H1 (cell line): ENCODE measurements at regions not wholly inside any gene's neighbourhood (a gene's known extent, or its start where the extent isn't known, plus 50 kb on each side); places are given as distances from the start of the nearest gene placed in this dataset.

ENCODE experiments used
- ASH2L ChIP-seq: fragments of 200-600, 300-600 bp; sonication (generic); IDR thresholded peaks from one replicate; pipeline ENCODE4 v1.7.1; 2017; ENCODE audit warnings: low read length
- TF ChIP-seq, protein P1 (sequence below): fragments of 300-600 bp; sonication (generic); IDR thresholded peaks from 2 replicates; pipeline ENCODE4 v1.7.1; 2012; ENCODE audit warnings: low read length, moderate library complexity, mild to moderate bottlenecking, inconsistent platforms; ENCODE audit not compliant: insufficient replicate concordance

GRCh38 chr13:82593239-82593638 is 1289.0 kb downstream of the SLITRK1 start (continued):
- TF ChIP-seq, protein P1, sequence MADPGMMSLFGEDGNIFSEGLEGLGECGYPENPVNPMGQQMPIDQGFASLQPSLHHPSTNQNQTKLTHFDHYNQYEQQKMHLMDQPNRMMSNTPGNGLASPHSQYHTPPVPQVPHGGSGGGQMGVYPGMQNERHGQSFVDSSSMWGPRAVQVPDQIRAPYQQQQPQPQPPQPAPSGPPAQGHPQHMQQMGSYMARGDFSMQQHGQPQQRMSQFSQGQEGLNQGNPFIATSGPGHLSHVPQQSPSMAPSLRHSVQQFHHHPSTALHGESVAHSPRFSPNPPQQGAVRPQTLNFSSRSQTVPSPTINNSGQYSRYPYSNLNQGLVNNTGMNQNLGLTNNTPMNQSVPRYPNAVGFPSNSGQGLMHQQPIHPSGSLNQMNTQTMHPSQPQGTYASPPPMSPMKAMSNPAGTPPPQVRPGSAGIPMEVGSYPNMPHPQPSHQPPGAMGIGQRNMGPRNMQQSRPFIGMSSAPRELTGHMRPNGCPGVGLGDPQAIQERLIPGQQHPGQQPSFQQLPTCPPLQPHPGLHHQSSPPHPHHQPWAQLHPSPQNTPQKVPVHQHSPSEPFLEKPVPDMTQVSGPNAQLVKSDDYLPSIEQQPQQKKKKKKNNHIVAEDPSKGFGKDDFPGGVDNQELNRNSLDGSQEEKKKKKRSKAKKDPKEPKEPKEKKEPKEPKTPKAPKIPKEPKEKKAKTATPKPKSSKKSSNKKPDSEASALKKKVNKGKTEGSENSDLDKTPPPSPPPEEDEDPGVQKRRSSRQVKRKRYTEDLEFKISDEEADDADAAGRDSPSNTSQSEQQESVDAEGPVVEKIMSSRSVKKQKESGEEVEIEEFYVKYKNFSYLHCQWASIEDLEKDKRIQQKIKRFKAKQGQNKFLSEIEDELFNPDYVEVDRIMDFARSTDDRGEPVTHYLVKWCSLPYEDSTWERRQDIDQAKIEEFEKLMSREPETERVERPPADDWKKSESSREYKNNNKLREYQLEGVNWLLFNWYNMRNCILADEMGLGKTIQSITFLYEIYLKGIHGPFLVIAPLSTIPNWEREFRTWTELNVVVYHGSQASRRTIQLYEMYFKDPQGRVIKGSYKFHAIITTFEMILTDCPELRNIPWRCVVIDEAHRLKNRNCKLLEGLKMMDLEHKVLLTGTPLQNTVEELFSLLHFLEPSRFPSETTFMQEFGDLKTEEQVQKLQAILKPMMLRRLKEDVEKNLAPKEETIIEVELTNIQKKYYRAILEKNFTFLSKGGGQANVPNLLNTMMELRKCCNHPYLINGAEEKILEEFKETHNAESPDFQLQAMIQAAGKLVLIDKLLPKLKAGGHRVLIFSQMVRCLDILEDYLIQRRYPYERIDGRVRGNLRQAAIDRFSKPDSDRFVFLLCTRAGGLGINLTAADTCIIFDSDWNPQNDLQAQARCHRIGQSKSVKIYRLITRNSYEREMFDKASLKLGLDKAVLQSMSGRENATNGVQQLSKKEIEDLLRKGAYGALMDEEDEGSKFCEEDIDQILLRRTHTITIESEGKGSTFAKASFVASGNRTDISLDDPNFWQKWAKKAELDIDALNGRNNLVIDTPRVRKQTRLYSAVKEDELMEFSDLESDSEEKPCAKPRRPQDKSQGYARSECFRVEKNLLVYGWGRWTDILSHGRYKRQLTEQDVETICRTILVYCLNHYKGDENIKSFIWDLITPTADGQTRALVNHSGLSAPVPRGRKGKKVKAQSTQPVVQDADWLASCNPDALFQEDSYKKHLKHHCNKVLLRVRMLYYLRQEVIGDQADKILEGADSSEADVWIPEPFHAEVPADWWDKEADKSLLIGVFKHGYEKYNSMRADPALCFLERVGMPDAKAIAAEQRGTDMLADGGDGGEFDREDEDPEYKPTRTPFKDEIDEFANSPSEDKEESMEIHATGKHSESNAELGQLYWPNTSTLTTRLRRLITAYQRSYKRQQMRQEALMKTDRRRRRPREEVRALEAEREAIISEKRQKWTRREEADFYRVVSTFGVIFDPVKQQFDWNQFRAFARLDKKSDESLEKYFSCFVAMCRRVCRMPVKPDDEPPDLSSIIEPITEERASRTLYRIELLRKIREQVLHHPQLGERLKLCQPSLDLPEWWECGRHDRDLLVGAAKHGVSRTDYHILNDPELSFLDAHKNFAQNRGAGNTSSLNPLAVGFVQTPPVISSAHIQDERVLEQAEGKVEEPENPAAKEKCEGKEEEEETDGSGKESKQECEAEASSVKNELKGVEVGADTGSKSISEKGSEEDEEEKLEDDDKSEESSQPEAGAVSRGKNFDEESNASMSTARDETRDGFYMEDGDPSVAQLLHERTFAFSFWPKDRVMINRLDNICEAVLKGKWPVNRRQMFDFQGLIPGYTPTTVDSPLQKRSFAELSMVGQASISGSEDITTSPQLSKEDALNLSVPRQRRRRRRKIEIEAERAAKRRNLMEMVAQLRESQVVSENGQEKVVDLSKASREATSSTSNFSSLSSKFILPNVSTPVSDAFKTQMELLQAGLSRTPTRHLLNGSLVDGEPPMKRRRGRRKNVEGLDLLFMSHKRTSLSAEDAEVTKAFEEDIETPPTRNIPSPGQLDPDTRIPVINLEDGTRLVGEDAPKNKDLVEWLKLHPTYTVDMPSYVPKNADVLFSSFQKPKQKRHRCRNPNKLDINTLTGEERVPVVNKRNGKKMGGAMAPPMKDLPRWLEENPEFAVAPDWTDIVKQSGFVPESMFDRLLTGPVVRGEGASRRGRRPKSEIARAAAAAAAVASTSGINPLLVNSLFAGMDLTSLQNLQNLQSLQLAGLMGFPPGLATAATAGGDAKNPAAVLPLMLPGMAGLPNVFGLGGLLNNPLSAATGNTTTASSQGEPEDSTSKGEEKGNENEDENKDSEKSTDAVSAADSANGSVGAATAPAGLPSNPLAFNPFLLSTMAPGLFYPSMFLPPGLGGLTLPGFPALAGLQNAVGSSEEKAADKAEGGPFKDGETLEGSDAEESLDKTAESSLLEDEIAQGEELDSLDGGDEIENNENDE, result no peak
- no peak for TF ChIP-seq ASH2L
